ENCODE measurements at regions not wholly inside any gene's neighbourhood (a gene's known extent, or its start where the extent isn't known, plus 50 kb on each side); places are given as distances from the start of the nearest gene placed in this dataset.
A peak's percentile ranks its signal among the peaks of the same experiment; 100 is the strongest.

- peak; percentile 59 for DNase-seq
Observed at GRCh38 chr6:9564021-9564420, 850.9 kb downstream of the TFAP2A start.

- no peak for DNase-seq
Observed at GRCh38 chr6:9563568-9563967, 851.3 kb downstream of the TFAP2A start.

- DNase-seq = no peak
Observed at GRCh38 chr6:9554806-9555205, 860.1 kb downstream of the TFAP2A start.

DNA sequence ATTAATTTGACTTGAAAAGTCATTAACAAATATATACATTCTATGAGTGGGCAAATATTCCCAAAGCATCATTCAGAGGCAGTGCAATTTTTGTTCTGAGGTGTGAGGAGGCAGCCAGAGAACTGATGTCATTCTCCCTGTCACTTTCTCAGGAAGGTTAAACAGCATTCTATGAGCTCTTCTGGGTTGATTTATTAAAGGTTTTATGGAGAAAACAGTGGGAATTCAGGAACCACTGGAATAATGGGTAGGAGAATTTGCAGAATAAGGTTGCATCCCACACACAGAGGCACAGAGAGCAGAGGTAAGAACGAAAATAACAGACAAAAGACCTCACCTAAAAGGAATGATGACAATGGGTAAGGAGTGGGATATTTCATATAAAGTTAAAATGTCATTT, 860.6 kb downstream of the TFAP2A start:
- DNase-seq = no peak

- no peak for DNase-seq
Observed at GRCh38 chr6:9553002-9553401, 861.9 kb downstream of the TFAP2A start.

DNA sequence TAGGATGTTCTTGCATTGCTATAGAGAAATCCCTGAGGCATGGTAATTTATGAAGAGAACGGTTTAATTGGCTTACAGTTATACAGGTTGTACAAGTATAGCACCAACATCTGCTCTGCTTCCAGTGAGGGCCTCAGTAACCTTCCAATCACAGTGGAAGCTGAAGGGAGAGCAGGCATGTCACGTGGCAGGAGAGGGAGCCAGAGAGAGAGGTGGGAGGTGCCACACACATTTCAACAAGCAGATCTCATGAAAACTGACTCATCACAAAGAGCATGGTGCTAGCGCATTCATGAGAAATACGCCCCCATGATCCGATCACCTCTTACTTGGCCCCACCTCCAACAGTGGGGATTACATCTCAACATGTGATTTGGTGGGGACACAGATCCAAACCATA, 871.2 kb downstream of the TFAP2A start:
- peak; percentile 3 for DNase-seq

- peak; percentile 64 for DNase-seq
Observed at GRCh38 chr6:9540534-9541126, 874.2 kb downstream of the TFAP2A start.

DNA sequence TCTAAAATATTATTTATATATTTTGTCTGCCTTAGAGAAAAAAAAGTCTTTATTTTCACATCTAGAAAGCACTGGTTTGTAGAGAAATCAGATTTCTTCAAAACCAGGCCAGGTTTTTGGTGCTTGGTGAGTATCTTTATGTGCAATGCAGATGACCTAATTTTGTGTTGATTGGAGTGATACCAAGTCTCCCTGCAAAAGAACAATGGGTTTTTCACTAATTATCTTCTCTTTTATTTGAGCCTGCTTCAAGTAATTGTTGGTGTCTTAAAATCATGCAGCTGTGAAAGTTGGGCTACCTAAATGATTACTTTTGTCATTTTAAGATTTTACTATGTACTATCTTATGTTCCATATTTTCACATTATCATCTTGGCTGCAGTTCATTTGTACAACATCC, 874.7 kb downstream of the TFAP2A start:
- peak; percentile 22 for DNase-seq

- DNase-seq = no peak
Observed at GRCh38 chr6:9539231-9539755, 875.6 kb downstream of the TFAP2A start.

DNA sequence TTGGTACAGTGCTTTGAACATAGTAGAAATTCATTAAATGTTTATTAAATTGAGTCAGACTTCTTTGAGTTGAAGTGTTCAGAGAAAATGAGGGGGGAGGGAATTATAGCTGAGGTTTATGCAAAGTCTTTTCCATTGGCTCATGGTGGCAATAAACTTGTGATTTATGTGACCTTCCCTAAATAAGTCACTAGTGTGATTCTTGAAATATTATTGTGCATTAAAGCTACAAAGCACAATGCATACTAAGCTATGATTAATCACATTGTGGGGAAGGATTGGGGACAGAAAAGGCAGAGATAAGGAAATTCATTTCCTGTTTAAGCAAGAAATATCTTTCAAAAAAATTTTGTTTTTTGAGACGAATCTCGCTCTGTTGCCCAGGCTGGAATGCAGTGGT, 877.5 kb downstream of the TFAP2A start:
- peak; percentile 84 for DNase-seq

- DNase-seq = no peak
Observed at GRCh38 chr6:9535106-9535505, 879.8 kb downstream of the TFAP2A start.

- DNase-seq = peak; percentile 42
Observed at GRCh38 chr6:9532621-9533557, 882.0 kb downstream of the TFAP2A start.

DNA sequence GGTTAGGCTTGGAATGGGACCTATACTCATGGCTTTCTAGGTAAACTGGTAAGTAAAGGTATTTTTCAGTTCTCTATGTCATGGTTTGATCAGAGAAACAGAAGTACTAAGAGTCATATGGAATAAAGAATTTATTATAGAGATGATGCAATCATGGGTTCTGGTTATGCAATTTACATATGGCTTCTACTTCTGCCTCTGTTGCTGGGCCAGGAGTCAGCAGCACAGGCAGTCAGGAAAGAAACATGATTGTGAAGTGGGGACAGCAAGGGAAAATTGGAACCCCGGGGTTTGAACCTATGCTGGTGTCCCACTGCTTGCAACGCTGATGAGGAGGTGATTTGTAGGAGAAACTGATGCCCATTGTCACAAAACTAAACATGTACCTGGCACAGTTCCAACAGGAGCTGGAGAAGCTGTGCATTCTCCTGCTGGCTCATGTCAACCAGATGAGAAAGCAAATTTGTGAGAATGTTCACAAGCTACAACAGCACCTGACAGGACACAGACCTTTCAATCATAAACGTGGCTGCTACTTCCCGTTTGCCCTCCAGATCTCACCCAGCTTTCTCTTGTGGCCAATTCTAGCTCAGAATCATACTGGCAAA, 887.1 kb downstream of the TFAP2A start:
- DNase-seq = no peak

- peak; percentile 92 for DNase-seq
Observed at GRCh38 chr6:9523462-9523861, 891.4 kb downstream of the TFAP2A start.

GRCh38 chr6:9522101-9522500, 892.8 kb downstream of the TFAP2A start:
- no peak for DNase-seq

- DNase-seq = no peak
Observed at GRCh38 chr6:9521152-9521530, 893.7 kb downstream of the TFAP2A start.

DNA sequence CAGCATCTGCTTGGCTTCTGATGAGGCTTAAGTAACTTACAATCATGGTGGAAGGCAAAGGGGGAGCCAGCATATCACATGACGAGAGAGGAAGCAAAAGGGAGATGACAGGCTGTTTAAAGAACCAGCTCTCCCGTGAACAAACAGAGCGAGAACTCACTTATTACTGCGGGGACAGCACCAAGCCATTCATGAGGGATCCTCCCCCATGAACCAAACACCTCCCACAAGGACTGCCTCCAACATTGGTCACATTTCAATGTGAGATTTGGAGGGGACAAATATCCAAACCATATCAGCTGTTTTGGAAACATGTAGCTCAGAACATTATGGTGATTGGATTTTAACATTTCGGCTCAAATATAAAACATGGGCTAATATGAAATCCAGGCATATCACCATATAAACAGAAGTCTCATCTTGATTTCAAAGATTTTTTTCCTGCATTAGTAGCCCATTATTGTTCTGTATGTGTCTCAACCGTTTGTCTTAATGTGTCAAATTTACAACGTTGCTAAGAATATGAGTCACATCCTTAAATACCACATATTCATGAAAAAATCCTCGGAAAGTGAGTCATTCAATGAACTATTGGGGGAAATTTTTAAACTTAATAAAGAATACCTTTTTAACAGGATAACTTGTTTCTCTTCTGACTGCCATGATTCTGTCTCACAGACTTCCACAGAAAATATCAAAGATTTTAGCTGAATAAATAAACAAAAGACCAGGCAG, 894.3 kb downstream of the TFAP2A start:
- DNase-seq = peak; percentile 91

DNA sequence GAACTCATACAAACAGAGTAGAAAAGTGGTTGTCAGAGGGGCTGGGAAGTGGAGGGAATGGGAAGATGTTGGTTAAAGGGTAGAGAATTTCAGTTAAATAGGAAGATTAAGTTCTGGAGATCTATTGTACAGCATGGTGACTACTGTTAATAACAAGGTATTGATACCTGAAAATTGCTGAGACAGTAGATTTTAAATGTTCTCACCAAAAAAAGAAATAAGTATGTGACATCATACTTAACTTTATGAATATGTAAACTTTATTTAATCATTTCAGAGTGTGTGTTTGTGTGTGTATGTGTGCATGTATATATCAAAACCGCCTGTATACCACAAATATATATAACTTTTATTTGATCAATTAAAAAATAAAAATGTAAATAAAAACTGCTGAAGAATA, 896.4 kb downstream of the TFAP2A start:
- DNase-seq = no peak

- DNase-seq = no peak
Observed at GRCh38 chr6:9517806-9518205, 897.1 kb downstream of the TFAP2A start.

DNA sequence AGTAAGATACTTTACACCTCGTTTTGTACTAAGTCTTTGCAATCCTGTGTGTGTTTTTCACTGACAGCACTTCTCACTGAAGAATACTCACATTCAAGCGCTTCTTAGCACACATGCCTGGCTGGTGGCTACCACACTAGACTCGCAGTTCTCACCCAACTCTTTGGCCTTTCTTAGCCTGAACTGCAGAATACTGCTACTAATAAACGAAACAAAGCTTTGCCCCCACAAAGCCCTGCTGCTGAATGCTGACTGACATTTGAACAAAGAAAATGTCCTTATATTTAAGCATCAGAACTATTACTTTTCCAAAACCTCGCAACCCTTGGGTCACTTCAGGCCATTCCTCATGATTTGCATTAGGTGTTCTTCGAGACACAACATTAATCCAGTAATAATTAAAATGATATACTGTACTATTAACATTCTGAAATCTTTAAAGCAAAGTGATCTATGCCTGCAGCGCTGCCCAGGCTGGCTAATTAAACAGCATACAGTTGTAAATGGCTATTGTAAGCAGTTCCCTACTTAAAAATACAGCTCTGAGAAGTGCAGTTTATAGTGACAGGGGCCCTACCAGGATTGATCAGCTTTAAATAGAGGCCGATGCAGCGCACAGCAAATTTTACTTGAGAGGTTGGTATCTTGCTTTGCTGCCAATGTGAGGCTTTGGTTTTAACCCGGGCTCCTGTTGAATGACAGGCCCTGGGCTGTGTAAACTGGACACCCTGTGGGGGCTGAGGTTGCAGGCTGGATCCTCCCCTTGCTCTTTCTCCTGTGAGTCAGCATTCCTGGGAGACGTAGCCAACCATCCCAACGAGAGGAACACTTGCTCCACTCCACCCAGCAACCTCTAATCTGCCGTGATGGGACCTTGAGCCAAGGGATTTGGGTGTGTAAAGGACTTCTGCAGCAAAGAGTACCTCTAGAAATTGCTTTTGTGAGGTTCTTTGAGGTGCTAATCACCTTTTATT, 899.0 kb downstream of the TFAP2A start:
- DNase-seq = peak; percentile 76

- DNase-seq = no peak
Observed at GRCh38 chr6:9514146-9514545, 900.7 kb downstream of the TFAP2A start.

GRCh38 chr6:9511157-9511556, 903.7 kb downstream of the TFAP2A start:
- no peak for DNase-seq
